HG03135 (cell line): ENCODE measurements at regions not wholly inside any gene's neighbourhood (a gene's known extent, or its start where the extent isn't known, plus 50 kb on each side); places are given as distances from the start of the nearest gene placed in this dataset.

Experiments used
- ATAC-seq: cut with Tn5 transposase; IDR thresholded peaks from one replicate; pipeline ENCODE4 v1.9.1; 2021; ENCODE audit warnings: mild to moderate bottlenecking, moderate library complexity; ENCODE audit not compliant: unreplicated experiment

DNA sequence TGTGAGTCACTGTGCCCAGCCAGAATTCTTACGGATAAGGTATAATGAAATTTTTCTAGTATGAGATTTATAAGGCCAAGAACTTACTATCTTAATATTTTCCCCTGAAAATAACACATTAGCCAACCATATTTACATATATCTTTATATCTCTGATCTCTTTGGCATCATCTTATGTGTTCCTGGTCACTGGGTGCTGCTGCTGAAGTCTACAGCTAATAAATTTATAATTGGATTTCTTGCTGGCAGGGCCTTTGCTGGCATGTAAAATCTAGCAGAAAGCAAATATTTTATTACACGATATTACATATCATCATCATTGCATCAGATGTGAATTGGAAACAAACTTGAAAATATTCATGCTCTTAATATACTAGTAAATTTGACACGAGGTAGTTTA is 590.7 kb downstream of the ANXA1 start:
- ATAC-seq, result no peak

- no peak for ATAC-seq
These were observed 592.2 kb downstream of the ANXA1 start for GRCh38 chr9:73743826-73744225.

GRCh38 chr9:73745598-73745997 is 593.9 kb downstream of the ANXA1 start:
- ATAC-seq, result no peak

DNA sequence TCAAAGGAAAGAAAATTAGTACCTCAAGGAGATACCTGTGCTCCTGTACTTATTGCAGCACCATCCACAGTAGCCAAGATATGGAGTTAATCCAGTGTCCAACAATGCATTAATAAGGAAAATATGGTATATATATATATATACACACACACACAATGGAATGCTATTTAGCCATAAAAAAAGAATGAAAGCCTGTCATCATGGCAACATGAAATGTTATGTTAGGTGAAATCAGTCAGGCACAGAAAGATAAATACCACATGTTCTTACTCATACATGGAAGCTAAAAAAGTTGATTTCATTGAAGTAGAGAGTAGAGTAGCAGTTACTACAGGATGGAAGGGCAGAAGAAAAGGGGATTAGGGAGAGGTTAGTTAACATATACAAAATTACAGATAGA is 601.5 kb downstream of the ANXA1 start:
- no peak for ATAC-seq

DNA sequence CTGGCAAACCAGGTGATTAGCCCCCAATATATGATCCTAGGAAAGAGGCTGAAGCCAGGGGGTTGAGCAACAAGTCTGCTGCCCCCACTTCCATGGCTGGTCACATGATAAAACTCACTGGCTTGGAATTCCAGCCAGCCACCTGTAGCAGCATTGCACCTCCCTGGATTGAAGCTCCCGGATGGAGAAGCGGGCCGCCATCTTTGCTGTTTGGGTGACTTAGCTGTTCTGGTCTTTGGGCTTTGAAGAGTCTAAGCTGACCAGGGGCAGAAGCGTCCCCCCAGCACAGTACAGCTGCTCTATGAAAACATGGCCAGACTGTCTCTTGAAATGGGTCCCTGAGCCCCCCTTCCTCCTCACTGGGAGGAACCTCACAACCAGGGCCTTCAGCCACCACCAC is 610.2 kb downstream of the ANXA1 start:
- no peak for ATAC-seq

GRCh38 chr9:73773896-73774295 is 622.2 kb downstream of the ANXA1 start:
- no peak for ATAC-seq

DNA sequence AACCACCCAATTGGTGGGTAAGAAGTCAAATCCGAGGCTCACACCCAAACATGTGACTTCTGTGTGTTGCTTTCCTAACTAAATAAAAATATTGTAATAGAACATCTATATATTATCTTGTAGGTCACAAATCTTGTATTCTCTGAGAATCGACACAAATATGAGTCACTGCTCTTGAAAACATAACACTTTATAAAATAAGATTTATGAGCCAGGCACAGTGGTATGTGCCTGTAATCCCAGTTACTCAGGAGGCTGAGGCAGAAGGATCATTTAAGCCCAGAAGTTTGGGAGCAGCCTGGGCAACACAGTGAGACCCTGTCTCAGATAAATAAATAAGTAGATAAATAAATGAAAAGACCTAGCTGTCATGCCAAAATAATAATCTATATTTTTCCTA is 624.1 kb downstream of the ANXA1 start:
- ATAC-seq, result no peak

DNA sequence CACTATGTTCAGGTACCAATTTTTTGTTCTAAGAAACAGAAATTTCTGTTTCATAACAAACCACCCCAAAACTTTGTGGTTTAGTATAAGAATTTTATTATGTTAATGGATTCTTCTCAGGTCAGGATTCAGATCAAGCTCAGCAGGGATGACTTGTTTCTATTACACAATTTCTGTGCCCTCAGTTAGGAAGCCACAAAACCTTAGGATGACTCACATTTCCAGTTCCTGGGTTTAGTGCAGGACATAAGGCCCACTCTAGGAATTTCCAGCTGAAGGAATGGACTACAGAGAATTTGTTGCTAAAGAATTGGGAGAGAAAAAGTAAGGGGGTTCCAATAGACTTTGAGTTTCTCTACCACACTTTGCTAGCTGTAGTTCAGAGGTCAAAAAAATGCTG is 629.3 kb downstream of the ANXA1 start:
- ATAC-seq, result no peak

DNA sequence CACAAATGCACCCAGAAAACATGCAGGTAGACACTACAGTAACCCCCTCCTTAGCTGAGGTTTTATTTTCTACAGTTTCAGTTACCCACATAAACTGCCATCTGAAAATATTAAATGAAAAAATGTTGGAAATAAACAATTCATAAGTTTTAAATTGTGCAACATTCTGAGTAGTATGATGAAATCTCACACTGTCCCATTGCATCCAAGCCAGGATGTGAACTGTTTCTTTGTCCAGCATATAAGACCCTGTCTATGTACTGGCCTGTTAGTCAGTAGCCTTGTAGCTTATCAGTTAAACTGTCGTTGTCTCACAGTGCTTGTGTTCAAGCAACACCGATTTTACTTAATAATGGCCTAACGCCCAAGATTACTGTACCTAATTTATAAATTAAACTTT is 630.5 kb downstream of the ANXA1 start:
- no peak for ATAC-seq

DNA sequence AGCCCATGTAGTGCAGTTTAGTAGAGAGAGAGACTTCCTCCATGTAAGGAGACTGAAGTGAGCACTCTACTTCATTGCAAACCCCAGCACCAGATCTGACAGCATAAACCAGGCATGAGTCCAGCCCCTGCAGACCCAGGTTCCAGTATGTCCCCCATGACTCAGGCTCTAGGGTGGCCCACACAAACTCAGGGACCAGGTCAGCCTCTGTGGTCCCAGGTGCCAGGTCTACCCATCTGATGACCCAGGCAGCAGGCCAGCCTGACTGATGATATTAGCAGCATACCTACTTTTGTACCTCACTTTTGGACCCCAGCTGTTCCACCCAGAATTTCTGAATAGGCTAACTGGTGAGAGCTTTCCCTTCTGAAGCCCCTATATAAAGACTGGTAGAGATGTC is 647.8 kb downstream of the ANXA1 start:
- no peak for ATAC-seq

GRCh38 chr9:73805111-73805510 is 653.4 kb downstream of the ANXA1 start:
- no peak for ATAC-seq

DNA sequence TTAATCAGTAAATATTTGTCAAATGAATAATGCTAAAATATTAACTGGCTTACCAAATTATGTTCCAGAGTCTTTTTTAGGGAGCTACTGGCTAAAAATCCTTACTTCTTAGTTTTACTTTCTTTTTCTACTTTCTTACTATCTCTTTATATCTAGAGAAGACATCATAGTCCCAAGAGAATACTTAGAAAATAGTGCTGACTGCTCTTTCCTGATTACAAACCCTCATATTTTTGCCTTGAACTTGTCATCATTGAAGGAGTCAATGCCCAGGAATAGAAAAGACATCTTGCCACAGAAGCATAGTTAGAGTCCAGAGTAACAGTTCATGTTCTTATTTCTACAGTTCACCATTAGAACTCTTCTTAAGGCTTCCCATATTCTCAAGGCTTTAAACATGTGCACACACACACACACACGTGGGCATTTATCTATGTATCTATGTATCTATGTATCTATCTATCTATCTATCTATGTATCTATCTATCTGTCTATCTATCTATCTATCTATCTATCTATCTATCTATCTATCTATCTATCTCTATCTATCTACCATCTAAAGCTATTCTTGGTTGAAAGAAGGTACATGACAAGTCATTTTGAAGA is 654.3 kb downstream of the ANXA1 start:
- ATAC-seq, result no peak

DNA sequence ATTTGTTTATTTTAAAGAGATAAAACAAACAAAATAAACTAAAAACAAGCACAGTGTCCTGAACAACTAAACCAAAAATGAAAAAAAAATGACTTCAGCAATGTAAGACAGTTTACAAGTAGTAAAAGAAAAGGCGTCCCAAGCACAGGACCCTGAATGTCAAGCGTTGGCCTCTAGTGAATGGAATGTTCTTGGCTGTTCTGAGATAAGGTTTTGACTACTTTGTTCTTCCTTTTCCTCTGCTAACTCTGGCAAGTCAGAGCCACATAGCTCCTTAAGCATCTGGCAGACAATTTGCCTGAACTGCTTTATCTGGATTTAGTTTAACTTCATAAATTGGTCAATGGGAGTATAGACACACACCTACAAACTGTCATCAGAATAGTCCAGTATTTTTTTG is 655.2 kb downstream of the ANXA1 start:
- no peak for ATAC-seq

- no peak for ATAC-seq
These were observed 656.3 kb downstream of the ANXA1 start for GRCh38 chr9:73807952-73808351.

DNA sequence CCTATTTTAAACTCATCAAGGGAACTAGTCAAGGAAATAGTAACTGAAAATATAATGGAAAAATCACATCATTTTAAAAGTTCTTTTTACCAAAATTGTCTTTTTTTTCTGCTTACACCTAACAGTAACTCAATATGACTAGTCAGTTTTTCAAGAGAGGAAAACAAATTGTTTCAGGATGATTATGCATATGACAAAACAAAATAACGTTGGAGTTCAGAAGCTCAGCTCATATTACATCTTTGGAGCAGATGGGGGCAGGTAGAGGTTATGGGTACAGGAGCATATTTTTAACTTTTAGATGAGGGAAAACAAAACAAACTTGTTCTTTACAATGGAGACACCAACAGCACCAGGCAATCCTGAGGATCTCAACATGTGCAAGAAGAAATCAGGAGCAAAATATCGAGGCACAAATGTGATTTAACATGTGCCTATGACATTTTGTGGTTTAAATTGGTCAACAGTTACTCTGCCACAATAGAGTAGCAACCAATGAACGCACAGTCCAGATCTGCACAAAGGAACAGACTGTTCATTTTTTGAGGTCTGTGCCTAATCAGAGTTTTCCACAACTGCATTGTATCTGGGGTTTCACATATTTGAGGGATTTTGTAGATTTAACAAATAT is 659.0 kb downstream of the ANXA1 start:
- no peak for ATAC-seq

- no peak for ATAC-seq
These were observed 661.9 kb downstream of the ANXA1 start for GRCh38 chr9:73813546-73813945.

- ATAC-seq, result no peak
These were observed 665.2 kb downstream of the ANXA1 start for GRCh38 chr9:73816905-73817304.

GRCh38 chr9:73824671-73825070 is 672.5 kb upstream of the RORB start:
- no peak for ATAC-seq

GRCh38 chr9:73838871-73839270 is 658.3 kb upstream of the RORB start:
- no peak for ATAC-seq

DNA sequence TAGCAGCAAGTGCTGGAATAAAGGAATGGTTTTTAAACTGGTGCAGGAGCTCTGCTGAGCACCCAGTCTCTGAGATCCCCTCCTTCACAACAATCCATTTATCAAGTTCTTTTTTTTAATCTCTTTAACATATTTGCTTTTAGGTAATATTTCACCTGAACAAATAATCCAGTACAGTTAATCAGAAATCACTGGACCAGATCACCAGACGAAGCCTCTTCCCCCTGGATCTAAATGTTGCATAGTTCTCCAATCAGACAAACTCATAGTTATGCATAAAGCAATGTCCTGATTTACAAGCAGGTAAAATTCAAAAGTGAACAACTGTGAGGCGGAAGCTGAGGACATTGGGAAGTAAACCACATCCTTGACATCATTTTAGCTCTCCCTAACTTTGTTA is 657.7 kb upstream of the RORB start:
- no peak for ATAC-seq

DNA sequence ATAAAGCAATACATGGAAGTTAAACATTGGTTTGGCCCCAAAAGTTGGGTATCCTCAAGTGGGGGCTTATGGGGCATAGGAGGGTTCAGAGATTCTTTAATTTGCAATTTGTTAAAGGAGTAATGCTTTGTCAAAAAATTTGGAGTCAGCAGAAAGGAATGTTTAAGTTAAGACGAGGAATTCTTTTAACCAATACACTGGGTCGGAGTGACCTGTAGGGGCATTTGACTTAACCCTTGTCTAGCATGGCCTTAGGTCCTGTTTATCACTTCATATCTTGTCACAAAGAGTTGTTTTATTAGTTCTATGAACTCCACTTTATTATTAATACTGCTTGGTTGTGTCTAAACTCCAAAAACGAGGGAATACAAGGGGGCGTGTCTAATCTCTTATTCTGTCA is 656.1 kb upstream of the RORB start:
- ATAC-seq, result no peak

GRCh38 chr9:73844135-73844534 is 653.0 kb upstream of the RORB start:
- no peak for ATAC-seq

GRCh38 chr9:73845539-73845938 is 651.6 kb upstream of the RORB start:
- no peak for ATAC-seq
